Left kidney (tissue), 1 donor: ENCODE measurements at regions not wholly inside any gene's neighbourhood (a gene's known extent, or its start where the extent isn't known, plus 50 kb on each side); places are given as distances from the start of the nearest gene placed in this dataset.
"Not testable (repeated sequence)": the region's sequence is repeated elsewhere in the genome, so short reads cannot be mapped to it uniquely, and the experiment has no call there.

Experiments used
- DNase-seq: peaks from one replicate; pipeline ENCODE4 v3.0.0-alpha.2; 2013

DNA sequence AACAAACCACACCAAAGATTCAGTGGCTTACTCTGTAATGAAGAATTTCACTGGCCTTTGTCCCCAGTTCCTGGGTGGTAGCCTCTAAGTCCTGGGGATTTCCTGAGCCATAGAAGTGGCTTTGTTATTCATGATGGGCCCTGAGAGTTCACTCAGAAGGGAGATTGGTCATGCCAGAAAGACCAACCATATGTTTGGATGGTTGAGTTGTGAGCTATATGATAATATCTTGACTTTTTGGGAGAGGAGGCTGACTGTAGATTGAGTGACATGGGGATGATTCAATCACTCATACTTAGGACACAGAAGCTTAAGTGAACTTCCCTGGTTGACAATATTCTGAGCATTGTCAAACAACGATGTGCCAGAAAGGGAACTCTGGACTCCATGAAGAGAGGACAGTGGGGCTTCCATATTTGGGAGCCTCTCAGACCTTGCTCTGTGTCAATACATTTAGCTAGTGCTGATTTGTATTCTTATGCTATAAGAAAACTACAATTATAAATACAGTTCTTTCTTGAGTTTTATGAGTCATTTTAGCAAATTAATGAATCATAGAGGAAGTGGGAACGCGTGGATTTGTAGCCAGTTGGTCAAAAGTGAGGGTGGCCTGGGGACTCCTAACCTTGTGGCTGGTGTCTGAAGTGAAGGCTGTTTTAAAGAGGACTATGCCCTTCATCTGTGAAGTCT is 392.0 kb downstream of the GBA3 start:
- DNase-seq = no peak

GRCh38 chr4:23083391-23083790 is 390.7 kb downstream of the GBA3 start:
- DNase-seq = no peak

- not testable (repeated sequence) for DNase-seq
These were observed 387.4 kb downstream of the GBA3 start for GRCh38 chr4:23080171-23080570.

DNA sequence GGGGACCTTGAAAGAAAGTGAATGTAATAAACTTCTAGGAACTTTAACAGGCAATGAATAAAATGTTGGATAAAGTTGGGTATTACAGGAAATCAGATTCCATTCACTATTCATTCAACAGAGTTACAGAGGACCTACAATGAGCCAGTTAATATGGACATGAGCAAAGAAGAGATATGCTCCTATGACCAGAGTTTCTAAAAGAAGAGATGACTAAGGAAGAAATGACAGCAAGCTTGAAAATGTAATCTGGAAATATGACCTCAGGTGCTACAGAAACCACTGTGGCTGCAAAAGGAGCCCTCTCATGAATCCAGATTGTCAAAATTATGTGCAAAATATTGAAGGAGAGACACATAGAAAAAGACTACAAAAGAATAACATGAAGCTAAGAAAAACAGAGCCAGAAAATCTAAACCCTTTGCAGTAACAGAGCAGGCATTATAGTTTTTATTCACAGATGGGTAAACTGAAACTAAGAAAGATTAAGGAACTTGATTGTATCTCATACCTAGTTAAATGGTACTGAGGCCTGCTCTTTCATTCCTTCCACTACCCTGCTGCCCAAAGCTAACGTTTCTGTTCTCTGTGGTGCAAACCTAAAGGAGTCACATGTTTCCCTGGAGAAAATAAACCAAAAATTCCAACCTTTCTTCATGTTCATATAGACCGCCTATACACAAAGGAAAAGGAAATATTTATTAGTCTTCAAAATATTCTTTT is 378.3 kb downstream of the GBA3 start:
- no peak for DNase-seq

- no peak for DNase-seq
These were observed 376.0 kb downstream of the GBA3 start for GRCh38 chr4:23068756-23069155.

DNA sequence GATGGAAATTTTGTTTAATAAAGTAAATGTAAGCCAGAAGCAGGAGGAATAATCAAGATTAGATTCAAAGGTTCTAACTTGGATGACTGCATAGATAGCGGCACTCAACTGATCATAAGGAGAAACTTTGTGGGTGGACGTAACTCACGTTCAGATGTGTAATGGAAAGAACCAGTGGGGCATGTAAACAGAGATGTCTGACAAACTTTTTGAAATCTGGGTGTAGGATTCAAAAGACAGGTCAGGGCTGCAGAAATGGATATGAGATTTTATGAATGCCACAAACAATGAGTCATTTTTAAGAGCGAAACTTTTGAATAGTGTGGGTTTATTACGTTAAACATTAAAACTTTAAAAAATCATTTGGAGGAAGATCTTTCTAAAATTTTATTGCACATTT is 375.6 kb downstream of the GBA3 start:
- DNase-seq = no peak

DNA sequence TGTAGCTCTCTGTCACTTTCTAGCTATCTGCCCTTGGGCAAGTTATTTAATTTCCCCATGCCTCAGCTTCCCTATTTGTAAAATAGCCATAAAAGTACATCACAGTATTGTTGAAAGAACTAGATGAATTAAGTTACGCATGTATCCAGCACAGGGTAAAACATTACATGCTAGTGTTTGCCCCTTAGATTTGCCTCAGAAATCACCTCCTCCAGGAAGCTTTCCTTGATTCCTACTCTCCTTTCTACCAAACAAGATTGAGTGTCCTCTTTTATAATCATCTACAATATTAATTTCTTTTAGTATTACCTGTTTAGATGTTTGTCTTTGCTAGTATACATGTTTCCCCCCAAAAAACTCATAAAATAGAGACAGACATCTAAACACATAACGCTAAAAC is 369.5 kb downstream of the GBA3 start:
- DNase-seq = no peak

GRCh38 chr4:23061431-23061830 is 368.7 kb downstream of the GBA3 start:
- DNase-seq = no peak

GRCh38 chr4:23060776-23061175 is 368.0 kb downstream of the GBA3 start:
- DNase-seq = no peak

DNA sequence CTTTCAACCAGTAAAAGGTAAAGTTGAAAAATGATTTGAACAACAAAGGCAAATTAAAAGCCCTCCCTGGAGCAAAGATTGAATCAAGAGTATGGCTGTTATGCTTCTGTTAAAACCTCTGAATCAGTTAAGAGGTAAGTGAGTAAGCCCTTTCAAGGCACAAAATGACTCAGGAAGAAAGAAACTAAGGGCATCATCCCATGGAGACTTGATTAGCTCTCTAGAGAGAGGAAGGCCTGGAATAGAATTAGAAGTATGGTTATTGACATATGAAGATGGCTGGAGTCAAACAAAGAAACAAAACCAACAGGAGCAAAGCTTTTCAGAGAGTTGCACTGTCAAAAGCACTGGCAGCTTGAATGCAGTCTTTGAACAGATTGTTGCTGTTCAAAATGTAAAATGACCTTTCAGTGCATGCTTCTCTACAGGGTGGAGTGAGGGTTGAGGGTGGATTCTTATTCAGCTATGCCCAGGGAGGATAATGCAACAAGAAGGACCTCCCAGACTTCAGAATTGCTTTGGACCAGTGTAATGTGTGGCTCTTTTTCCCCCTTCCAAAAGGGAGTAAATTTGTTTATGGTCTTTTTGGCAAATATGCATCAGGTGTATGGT is 365.5 kb downstream of the GBA3 start:
- DNase-seq = no peak

- DNase-seq = no peak
These were observed 348.8 kb downstream of the GBA3 start for GRCh38 chr4:23041501-23041900.

GRCh38 chr4:23040539-23040938 is 347.8 kb downstream of the GBA3 start:
- no peak for DNase-seq

DNA sequence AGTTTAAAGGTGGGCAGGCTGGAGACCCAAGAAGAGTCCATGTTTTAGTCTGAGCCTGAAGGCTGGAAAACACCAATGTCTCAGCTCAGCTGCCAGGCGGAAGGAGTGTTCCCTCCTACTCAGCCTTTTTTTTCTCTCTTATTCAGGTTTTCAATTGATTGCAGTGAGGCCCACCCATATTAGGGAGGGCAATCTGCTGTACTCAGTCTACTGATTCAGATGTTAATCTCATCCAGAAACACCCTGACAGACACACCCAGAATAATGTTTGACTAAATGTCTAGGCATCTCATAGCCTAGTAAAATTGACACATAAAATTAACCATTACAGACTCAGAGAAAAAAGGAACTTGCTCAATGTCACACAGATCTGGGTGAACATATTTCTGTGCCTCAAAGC is 347.1 kb downstream of the GBA3 start:
- DNase-seq = no peak

- DNase-seq = no peak
These were observed 346.1 kb downstream of the GBA3 start for GRCh38 chr4:23038626-23039491.

DNA sequence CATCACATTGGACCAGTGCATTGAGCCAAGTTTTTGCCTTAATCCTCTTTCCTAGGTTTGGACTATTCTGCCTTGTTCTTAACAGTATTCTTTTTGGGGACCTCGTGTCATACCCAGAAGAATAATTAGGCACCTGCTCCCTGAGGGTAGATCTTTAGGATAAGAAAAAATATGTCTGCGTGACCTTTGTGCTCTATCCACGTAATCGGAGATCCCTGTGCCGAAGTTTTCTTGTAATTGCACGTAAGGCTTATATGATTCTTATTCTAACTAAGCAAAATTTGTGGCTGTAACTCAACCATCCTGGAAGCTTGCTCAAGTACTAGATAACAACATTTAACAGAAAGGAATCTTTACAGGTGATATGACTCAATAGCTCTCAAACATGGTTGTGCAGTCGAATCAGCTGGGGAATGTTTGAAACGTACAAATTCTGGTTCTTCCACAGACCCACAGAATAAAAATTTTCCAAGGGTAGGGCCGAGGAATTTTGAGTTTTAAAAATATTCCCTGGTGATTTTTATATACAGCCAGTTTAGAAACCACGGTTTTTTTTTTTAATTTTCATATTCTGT is 344.3 kb downstream of the GBA3 start:
- DNase-seq = no peak

DNA sequence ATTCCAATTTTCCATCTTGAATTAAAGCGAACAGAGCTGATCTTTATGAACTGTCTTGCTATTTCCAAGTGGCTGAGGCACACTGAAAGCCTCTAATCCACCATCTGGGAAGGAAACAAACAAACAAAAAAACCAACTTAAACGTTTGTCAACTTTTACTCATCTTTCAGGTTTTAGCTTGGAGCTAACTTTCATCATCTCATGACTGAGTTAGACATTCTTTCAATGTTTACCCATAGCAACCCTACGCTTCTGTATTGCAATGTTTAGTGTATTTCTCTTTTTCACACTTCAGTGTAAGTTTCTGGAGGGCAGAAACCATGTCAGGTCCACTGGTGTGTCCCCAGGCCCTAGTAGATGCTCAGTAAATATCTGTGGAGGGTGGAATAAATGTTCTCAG is 343.8 kb downstream of the GBA3 start:
- no peak for DNase-seq

DNA sequence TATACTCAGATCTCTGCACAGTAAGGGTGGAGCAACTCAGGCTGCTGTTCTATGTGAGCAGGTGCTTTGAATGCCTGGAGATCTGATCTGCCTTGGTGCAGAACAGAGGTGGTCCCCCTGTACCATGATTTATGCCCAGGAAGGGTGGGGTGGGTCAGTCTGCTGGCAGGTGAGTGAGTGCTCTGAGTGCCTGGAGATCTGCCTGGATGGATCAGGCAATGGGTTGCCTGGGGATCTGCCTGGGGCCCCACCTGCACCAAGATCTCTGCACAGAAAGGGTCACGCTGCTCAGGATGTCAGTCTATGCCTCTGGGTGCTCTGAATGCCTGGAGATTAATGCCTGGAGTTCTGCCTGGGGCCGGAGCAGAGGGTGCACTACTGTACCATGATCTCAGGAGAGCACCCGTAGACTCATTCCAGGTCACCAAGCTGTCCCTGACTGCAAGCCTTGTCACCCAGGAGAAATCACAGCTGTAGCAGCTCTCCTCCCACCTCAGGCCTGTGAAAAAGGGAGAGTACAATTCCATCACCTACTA is 342.9 kb downstream of the GBA3 start:
- no peak for DNase-seq

- no peak for DNase-seq
These were observed 342.0 kb downstream of the GBA3 start for GRCh38 chr4:23034731-23035130.

GRCh38 chr4:23033796-23034195 is 341.1 kb downstream of the GBA3 start:
- DNase-seq = no peak

DNA sequence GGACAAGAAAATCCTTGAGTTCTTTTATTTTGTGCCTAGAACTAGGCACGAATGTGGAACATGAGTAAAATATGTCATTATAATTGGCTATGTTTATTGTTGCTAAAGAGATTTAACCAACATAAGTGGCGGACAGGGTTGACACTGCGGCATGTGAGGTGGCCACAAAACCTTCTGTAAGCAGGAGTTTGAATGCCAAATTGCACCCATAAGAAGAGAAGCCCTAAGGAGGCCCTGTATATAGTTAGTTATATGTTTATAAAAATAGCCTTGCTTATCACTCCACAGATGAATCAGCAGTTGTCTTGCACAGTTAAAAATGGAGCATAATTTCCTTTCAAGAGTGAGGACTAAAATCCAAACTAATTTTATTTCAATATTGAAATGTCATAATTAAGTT is 336.1 kb downstream of the GBA3 start:
- DNase-seq = no peak

DNA sequence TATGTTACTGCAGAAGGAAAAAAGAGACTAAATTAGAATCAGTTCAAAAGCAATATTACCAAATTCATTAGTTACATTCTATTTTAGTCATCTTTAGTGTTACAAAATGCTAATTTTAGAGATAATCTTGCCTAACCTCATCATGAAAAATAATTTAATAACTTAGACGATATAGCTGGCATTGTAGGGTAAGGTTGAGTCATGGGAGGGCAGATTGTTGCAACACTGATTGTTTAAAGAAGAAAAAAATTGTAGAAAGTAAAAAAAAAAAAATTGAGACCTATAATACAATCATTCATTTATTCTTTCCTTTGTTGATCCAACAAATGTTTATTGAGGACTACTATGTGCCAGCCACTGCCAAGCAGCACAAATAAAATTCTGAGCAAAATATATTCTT is 330.9 kb downstream of the GBA3 start:
- no peak for DNase-seq

- DNase-seq = no peak
These were observed 330.4 kb downstream of the GBA3 start for GRCh38 chr4:23023121-23023520.
